ENCODE measurements at regions not wholly inside any gene's neighbourhood (a gene's known extent, or its start where the extent isn't known, plus 50 kb on each side); places are given as distances from the start of the nearest gene placed in this dataset.

GRCh38 chr12:39043424-39043822, 138.0 kb upstream of the CPNE8 start:
- DNase-seq = no peak

GRCh38 chr12:39040275-39040674, 134.9 kb upstream of the CPNE8 start:
- no peak for DNase-seq

GRCh38 chr12:39037115-39037514, 131.7 kb upstream of the CPNE8 start:
- no peak for DNase-seq

- no peak for DNase-seq
Measured at GRCh38 chr12:39036105-39036504, 130.7 kb upstream of the CPNE8 start.

GRCh38 chr12:39033782-39034181, 128.4 kb upstream of the CPNE8 start:
- DNase-seq = no peak

GRCh38 chr12:39032448-39032847, 127.1 kb upstream of the CPNE8 start:
- no peak for DNase-seq

GRCh38 chr12:39032034-39032433, 126.6 kb upstream of the CPNE8 start:
- no peak for DNase-seq

- DNase-seq = no peak
Measured at GRCh38 chr12:39028382-39028781, 123.0 kb upstream of the CPNE8 start.

- no peak for DNase-seq
Measured at GRCh38 chr12:39012870-39013269, 107.5 kb upstream of the CPNE8 start.

GRCh38 chr12:39011166-39011565, 105.8 kb upstream of the CPNE8 start:
- no peak for DNase-seq

GRCh38 chr12:39010406-39010805, 105.0 kb upstream of the CPNE8 start:
- DNase-seq = no peak

- no peak for DNase-seq
Measured at GRCh38 chr12:39007619-39008018, 102.2 kb upstream of the CPNE8 start.

GRCh38 chr12:39006286-39006685, 100.9 kb upstream of the CPNE8 start:
- no peak for DNase-seq

GRCh38 chr12:39005671-39006070, 100.3 kb upstream of the CPNE8 start:
- DNase-seq = no peak

- no peak for DNase-seq
Measured at GRCh38 chr12:39003541-39004155, 98.3 kb upstream of the CPNE8 start.

GRCh38 chr12:39000370-39000769, 95.0 kb upstream of the CPNE8 start:
- no peak for DNase-seq

- DNase-seq = no peak
Measured at GRCh38 chr12:38998887-38999482, 93.6 kb upstream of the CPNE8 start.

- no peak for DNase-seq
Measured at GRCh38 chr12:38995249-38995648, 89.9 kb upstream of the CPNE8 start.

- DNase-seq = no peak
Measured at GRCh38 chr12:38985961-38986360, 80.6 kb upstream of the CPNE8 start.

GRCh38 chr12:38984388-38984787, 79.0 kb upstream of the CPNE8 start:
- DNase-seq = no peak

GRCh38 chr12:38983117-38983571, 77.8 kb upstream of the CPNE8 start:
- no peak for DNase-seq

GRCh38 chr12:38977132-38977531, 71.7 kb upstream of the CPNE8 start:
- no peak for DNase-seq

GRCh38 chr12:38969706-38970105, 64.3 kb upstream of the CPNE8 start:
- DNase-seq = no peak

- no peak for DNase-seq
Measured at GRCh38 chr12:38961683-38962082, 56.3 kb upstream of the CPNE8 start.

- DNase-seq = no peak
Measured at GRCh38 chr12:38961012-38961411, 55.6 kb upstream of the CPNE8 start.

All from activated naive CD4-positive, alpha-beta T cell treated with Interleukin-2 at 50 U/mL for 16 hours (primary cell).